ENCODE measurements at regions not wholly inside any gene's neighbourhood (a gene's known extent, or its start where the extent isn't known, plus 50 kb on each side); places are given as distances from the start of the nearest gene placed in this dataset.

GRCh38 chr11:95406271-95406670 lies 175.3 kb upstream of the SESN3 start:
- Histone ChIP-seq H3K9me3 (peaks cover 4% of the 10 kb centered on the region), H3K27me3 (ENCODE audit: insufficient read depth in 3 of 3, low read length in 2 of 3) (no peaks in the 10 kb centered on the region), H3K4me3 (no peak overlapping the region), H3K4me1 (no peaks in the 10 kb centered on the region), H3K27ac (no peak overlapping the region), H3K36me3 (ENCODE audit: insufficient read depth in 1 of 2, low read depth in 1 of 2) (no peaks in the 10 kb centered on the region)
- DNase-seq (no peak), ATAC-seq (no peak)
- WGBS, 3 donors, result 90 to 94% (median 92%) methylated on average over 1 of the region's 1 CpG
- intact Hi-C loops (cut with DNase I), result no loop called here
- no peak for TF ChIP-seq CTCF (IDR thresholded peaks at IDR 0.05)

- Histone ChIP-seq H3K4me1 (no peaks in the 10 kb centered on the region), H3K36me3 (ENCODE audit: insufficient read depth in 1 of 2, low read depth in 1 of 2) (no peaks in the 10 kb centered on the region), H3K4me3 (no peak overlapping the region), H3K27ac (no peak overlapping the region), H3K27me3 (ENCODE audit: insufficient read depth in 3 of 3, low read length in 2 of 3) (no peaks in the 10 kb centered on the region), H3K9me3 (peaks cover 4% of the 10 kb centered on the region)
- intact Hi-C loops (cut with DNase I), result no loop called here
- no peak for TF ChIP-seq CTCF (IDR thresholded peaks at IDR 0.05)
- DNase-seq (no peak), ATAC-seq (no peak)
- 66 to 80% (median 68%) methylated on average over 4 of the region's 4 CpGs for WGBS, 3 donors
Measured at GRCh38 chr11:95404370-95404769, 173.4 kb upstream of the SESN3 start.

- Histone ChIP-seq H3K27ac (no peak overlapping the region), H3K4me3 (no peak overlapping the region), H3K36me3 (ENCODE audit: insufficient read depth in 1 of 2, low read depth in 1 of 2) (no peaks in the 10 kb centered on the region), H3K9me3 (peaks cover 15% of the 10 kb centered on the region), H3K4me1 (no peaks in the 10 kb centered on the region), H3K27me3 (ENCODE audit: insufficient read depth in 3 of 3, low read length in 2 of 3) (no peaks in the 10 kb centered on the region)
- TF ChIP-seq CTCF (IDR thresholded peaks at IDR 0.05), result no peak
- DNase-seq (no peak), ATAC-seq (no peak)
- intact Hi-C loops (cut with DNase I), result no loop called here
- WGBS, 3 donors, result 94 to 97% (median 96%) methylated on average over 3 of the region's 3 CpGs
Measured at GRCh38 chr11:95398437-95399112, 167.6 kb upstream of the SESN3 start.

DNA sequence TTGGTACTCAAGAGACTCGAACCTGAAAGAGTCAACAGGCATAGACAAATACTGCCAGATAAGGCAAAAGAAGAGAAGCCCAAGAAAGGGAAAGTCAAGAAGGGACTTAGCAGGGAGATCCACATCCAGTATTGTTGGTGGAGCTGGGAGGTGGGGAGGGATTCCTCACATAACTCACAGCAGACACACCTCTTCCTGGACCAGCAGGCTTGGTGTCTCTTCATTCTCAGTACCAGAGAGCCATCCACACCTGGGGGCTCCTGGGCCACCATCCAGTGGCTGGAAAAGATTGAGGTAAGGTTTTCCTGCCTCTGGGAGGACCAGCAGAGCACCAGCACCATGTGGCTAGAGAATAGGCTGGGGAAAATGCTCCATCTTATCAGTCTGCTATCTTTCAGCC lies 161.6 kb upstream of the SESN3 start:
- H3K9me3 ChIP-seq, result peaks cover 7% of the 10 kb centered on the region
- no peak overlapping the region for H3K27ac ChIP-seq
- no peak for TF ChIP-seq CTCF (IDR thresholded peaks at IDR 0.05)
- DNase-seq (no peak), ATAC-seq (no peak)
- intact Hi-C loops (cut with DNase I), result no loop called here
- no peaks in the 10 kb centered on the region for H3K4me1 ChIP-seq
- H3K36me3 ChIP-seq (ENCODE audit: insufficient read depth in 1 of 2, low read depth in 1 of 2), result no peaks in the 10 kb centered on the region
- WGBS, 3 donors, result 92 to 96% (median 96%) methylated on average over 1 of the region's 1 CpG
- no peaks in the 10 kb centered on the region for H3K27me3 ChIP-seq (ENCODE audit: insufficient read depth in 3 of 3, low read length in 2 of 3)
- H3K4me3 ChIP-seq, result no peak overlapping the region

GRCh38 chr11:95389427-95389826 lies 158.4 kb upstream of the SESN3 start:
- no peak overlapping the region for H3K4me3 ChIP-seq
- H3K4me1 ChIP-seq, result no peaks in the 10 kb centered on the region
- DNase-seq (no peak), ATAC-seq (no peak)
- intact Hi-C loops (cut with DNase I), result no loop called here
- WGBS, 3 donors, result 57 to 75% (median 59%) methylated on average over 1 of the region's 1 CpG
- H3K27ac ChIP-seq, result no peak overlapping the region
- H3K36me3 ChIP-seq (ENCODE audit: insufficient read depth in 1 of 2, low read depth in 1 of 2), result no peaks in the 10 kb centered on the region
- no peaks in the 10 kb centered on the region for H3K27me3 ChIP-seq (ENCODE audit: insufficient read depth in 3 of 3, low read length in 2 of 3)
- TF ChIP-seq CTCF (IDR thresholded peaks at IDR 0.05), result no peak
- no peaks in the 10 kb centered on the region for H3K9me3 ChIP-seq
